K562 (cell line): ENCODE measurements at regions not wholly inside any gene's neighbourhood (a gene's known extent, or its start where the extent isn't known, plus 50 kb on each side); places are given as distances from the start of the nearest gene placed in this dataset.

Experiments
- CBFA2T3 ChIP-seq: fragments of 450-650 bp; IDR thresholded peaks from 2 replicates; pipeline ENCODE4 v1.6.1; 2017
- CBFB ChIP-seq: sonication (generic); formaldehyde crosslinking; IDR thresholded peaks from 2 replicates; pipeline ENCODE4 v1.4.0; 2020; ENCODE audit warnings: mild to moderate bottlenecking, missing genetic modification reagents
- FOXP1 ChIP-seq: sonication (generic); formaldehyde crosslinking; IDR thresholded peaks from 2 replicates; pipeline ENCODE4 v1.8.0; 2022; ENCODE audit warnings: mild to moderate bottlenecking, missing genetic modification reagents
- MAZ ChIP-seq, 2 experiments: fragments of 450-650 bp in 1 of 2; sonication (generic) in 1 of 2; formaldehyde crosslinking; IDR thresholded peaks in 1 of 2; conservative IDR thresholded peaks in 1 of 2; 2 replicates each; pipeline versions ENCODE4 v1.4.0 to v1.5.0; 2020; ENCODE audit warnings: mild to moderate bottlenecking in 1 of 2, missing genetic modification reagents in 1 of 2
- PCBP2 ChIP-seq: fragments of 200-400 bp; formaldehyde crosslinking; IDR thresholded peaks from 2 replicates; pipeline ENCODE4 v1.6.1; 2018; ENCODE audit warnings: low read length, low read depth, mild to moderate bottlenecking, moderate library complexity; ENCODE audit not compliant: poor library complexity, severe bottlenecking
- ZC3H11A ChIP-seq: IDR thresholded peaks from 2 replicates; pipeline ENCODE4 v1.6.1; 2012; ENCODE audit warnings: low read depth, low read length, improper control_type of control experiment
- ZZZ3 ChIP-seq: fragments of 450-650 bp; IDR thresholded peaks from 2 replicates; pipeline ENCODE4 v1.6.1; 2016; ENCODE audit warnings: antibody characterized with exemption, mild to moderate bottlenecking, moderate library complexity
- TF ChIP-seq, protein P1 (sequence below), 3 experiments: IDR thresholded peaks in 2 of 3; conservative IDR thresholded peaks in 1 of 3; 2 replicates each; pipeline ENCODE4 v1.5.1; 2011 to 2012; ENCODE audit warnings: low read length in 3 of 3, mild to moderate bottlenecking in 3 of 3, control low read depth in 2 of 3, improper control_type of control experiment in 1 of 3, inconsistent platforms in 1 of 3, low read depth in 1 of 3, mixed read lengths in 1 of 3, moderate library complexity in 1 of 3; ENCODE audit not compliant: insufficient read depth in 2 of 3
- TF ChIP-seq, protein P2 (sequence below): sonication (generic); formaldehyde crosslinking; IDR thresholded peaks from 2 replicates; pipeline ENCODE4 v1.8.1; 2022; ENCODE audit warnings: missing genetic modification reagents

DNA sequence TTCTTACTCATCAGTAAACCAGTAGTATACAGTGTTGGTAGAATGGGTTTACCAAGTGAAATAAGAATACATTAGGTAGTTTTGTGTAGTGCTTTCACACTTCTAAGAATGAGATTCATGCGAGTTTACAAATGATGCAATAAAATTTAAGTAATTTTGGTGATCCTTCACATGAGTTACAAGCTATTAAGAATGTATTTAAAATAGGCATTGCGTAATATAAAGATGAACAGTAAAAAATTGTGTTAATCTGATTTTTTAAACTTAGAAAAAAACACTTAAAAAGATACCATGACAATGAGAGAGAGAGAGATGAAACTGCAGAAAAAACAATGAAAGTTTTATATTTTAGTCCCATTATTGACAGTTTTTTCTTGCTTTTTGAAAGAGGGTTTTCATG lies 570.5 kb downstream of the SLITRK6 start:
- TF ChIP-seq MAZ (CRISPR knock-in tag; conservative IDR thresholded peaks at IDR 0.05 in 1 of 2, IDR thresholded peaks at IDR 0.05 in 1 of 2) (no peak), PCBP2 (no peak), ZC3H11A (no peak), CBFA2T3 (no peak), ZZZ3 (no peak), FOXP1 (CRISPR knock-in tag) (no peak), CBFB (CRISPR knock-in tag) (no peak)
- TF ChIP-seq, protein P1, sequence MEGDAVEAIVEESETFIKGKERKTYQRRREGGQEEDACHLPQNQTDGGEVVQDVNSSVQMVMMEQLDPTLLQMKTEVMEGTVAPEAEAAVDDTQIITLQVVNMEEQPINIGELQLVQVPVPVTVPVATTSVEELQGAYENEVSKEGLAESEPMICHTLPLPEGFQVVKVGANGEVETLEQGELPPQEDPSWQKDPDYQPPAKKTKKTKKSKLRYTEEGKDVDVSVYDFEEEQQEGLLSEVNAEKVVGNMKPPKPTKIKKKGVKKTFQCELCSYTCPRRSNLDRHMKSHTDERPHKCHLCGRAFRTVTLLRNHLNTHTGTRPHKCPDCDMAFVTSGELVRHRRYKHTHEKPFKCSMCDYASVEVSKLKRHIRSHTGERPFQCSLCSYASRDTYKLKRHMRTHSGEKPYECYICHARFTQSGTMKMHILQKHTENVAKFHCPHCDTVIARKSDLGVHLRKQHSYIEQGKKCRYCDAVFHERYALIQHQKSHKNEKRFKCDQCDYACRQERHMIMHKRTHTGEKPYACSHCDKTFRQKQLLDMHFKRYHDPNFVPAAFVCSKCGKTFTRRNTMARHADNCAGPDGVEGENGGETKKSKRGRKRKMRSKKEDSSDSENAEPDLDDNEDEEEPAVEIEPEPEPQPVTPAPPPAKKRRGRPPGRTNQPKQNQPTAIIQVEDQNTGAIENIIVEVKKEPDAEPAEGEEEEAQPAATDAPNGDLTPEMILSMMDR (IDR thresholded peaks at IDR 0.05 in 2 of 3, conservative IDR thresholded peaks at IDR 0.05 in 1 of 3; ENCODE audit: insufficient read depth in 2 of 3, low read depth in 1 of 3, low read length in 3 of 3), result no peak
- TF ChIP-seq, protein P2, sequence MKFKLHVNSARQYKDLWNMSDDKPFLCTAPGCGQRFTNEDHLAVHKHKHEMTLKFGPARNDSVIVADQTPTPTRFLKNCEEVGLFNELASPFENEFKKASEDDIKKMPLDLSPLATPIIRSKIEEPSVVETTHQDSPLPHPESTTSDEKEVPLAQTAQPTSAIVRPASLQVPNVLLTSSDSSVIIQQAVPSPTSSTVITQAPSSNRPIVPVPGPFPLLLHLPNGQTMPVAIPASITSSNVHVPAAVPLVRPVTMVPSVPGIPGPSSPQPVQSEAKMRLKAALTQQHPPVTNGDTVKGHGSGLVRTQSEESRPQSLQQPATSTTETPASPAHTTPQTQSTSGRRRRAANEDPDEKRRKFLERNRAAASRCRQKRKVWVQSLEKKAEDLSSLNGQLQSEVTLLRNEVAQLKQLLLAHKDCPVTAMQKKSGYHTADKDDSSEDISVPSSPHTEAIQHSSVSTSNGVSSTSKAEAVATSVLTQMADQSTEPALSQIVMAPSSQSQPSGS (CRISPR knock-in tag), result no peak
